Coronary artery (tissue), 2 donors: ENCODE measurements at regions not wholly inside any gene's neighbourhood (a gene's known extent, or its start where the extent isn't known, plus 50 kb on each side); places are given as distances from the start of the nearest gene placed in this dataset.
"Not testable (repeated sequence)": the region's sequence is repeated elsewhere in the genome, so short reads cannot be mapped to it uniquely, and the experiment has no call there.

Experiments used
- DNase-seq: peaks from one replicate; pipeline ENCODE4 v3.0.0-alpha.2; 2017; ENCODE audit warnings: low spot score
- H3K27ac ChIP-seq, 2 donors: fragments of 200-600 bp; sonication (generic); one replicate each; pipeline ENCODE4 v1.5.1; 2016 to 2019
- H3K4me3 ChIP-seq: fragments of 200-600 bp; sonication (generic); 2 replicates; pipeline ENCODE4 v1.5.1; 2016; ENCODE audit warnings: mild to moderate bottlenecking, moderate library complexity
- CTCF ChIP-seq: fragments of 200-600 bp; sonication (generic); IDR thresholded peaks from one replicate; pipeline ENCODE4 v1.5.1; 2019; ENCODE audit warnings: antibody characterized with exemption

- Histone ChIP-seq H3K4me3 (no peak overlapping the region), H3K27ac (no peak overlapping the region)
- no peak for DNase-seq
- TF ChIP-seq CTCF, result no peak
These were observed 1006.9 kb downstream of the VRK1 start for GRCh38 chr14:97804056-97804455.

GRCh38 chr14:97806891-97807290, 1009.7 kb downstream of the VRK1 start:
- no peak overlapping the region for H3K4me3 ChIP-seq
- H3K27ac ChIP-seq, result no peak overlapping the region
- no peak for TF ChIP-seq CTCF
- DNase-seq, result no peak

GRCh38 chr14:97808541-97808940, 1011.4 kb downstream of the VRK1 start:
- not testable (repeated sequence) for DNase-seq, H3K27ac ChIP-seq, H3K4me3 ChIP-seq

- no peak overlapping the region for H3K27ac ChIP-seq
- TF ChIP-seq CTCF, result no peak
- no peak for DNase-seq
- H3K4me3 ChIP-seq, result no peak overlapping the region
These were observed 1016.4 kb downstream of the VRK1 start for GRCh38 chr14:97813556-97813955.

GRCh38 chr14:97820781-97821180, 1023.6 kb downstream of the VRK1 start:
- Histone ChIP-seq H3K27ac (no peak overlapping the region), H3K4me3 (no peak overlapping the region)
- TF ChIP-seq CTCF, result no peak
- no peak for DNase-seq

- no peak for DNase-seq
- Histone ChIP-seq H3K27ac (no peak overlapping the region), H3K4me3 (no peak overlapping the region)
- TF ChIP-seq CTCF, result no peak
These were observed 1027.0 kb downstream of the VRK1 start for GRCh38 chr14:97824218-97824617.

GRCh38 chr14:97827746-97828145, 1030.6 kb downstream of the VRK1 start:
- DNase-seq, result no peak
- TF ChIP-seq CTCF, result no peak
- no peak overlapping the region for H3K27ac ChIP-seq
- no peak overlapping the region for H3K4me3 ChIP-seq

- H3K4me3 ChIP-seq, result no peak overlapping the region
- no peak overlapping the region for H3K27ac ChIP-seq
- TF ChIP-seq CTCF, result no peak
- DNase-seq, result no peak
These were observed 1035.6 kb downstream of the VRK1 start for GRCh38 chr14:97832776-97833175.
